ENCODE measurements at regions not wholly inside any gene's neighbourhood (a gene's known extent, or its start where the extent isn't known, plus 50 kb on each side); places are given as distances from the start of the nearest gene placed in this dataset.

DNA sequence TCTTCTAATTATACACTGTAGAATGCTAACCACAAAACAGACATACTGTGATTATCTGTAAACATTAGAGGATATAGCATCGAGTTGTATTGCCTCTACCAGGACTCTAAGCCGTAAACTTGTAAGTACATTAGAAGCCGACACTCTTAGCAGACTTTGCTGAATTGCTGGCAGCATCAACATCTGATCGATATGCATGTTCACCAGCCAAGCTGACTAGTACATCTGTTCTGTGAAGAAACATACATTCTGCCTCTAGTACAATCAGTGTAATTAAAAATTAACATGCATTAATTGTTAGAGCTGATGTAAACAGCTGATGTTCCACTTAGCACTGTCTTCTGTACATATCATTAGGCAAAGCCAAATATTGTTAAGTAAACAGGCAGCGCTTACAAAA, 502.2 kb downstream of the NR4A2 start:
- Histone ChIP-seq H3K27ac (no peak overlapping the region), H3K4me1 (no peaks in the 10 kb centered on the region), H3K4me3 (no peak overlapping the region), H3K27me3 (no peaks in the 10 kb centered on the region), H3K9me3 (no peaks in the 10 kb centered on the region), H3K36me3 (no peaks in the 10 kb centered on the region)
- 53% methylated on average over 4 of the region's 5 CpGs for WGBS (ENCODE audit: insufficient coverage, low coverage, low lambda C conversion rate, missing lambda C conversion rate)
- TF ChIP-seq, protein P1, sequence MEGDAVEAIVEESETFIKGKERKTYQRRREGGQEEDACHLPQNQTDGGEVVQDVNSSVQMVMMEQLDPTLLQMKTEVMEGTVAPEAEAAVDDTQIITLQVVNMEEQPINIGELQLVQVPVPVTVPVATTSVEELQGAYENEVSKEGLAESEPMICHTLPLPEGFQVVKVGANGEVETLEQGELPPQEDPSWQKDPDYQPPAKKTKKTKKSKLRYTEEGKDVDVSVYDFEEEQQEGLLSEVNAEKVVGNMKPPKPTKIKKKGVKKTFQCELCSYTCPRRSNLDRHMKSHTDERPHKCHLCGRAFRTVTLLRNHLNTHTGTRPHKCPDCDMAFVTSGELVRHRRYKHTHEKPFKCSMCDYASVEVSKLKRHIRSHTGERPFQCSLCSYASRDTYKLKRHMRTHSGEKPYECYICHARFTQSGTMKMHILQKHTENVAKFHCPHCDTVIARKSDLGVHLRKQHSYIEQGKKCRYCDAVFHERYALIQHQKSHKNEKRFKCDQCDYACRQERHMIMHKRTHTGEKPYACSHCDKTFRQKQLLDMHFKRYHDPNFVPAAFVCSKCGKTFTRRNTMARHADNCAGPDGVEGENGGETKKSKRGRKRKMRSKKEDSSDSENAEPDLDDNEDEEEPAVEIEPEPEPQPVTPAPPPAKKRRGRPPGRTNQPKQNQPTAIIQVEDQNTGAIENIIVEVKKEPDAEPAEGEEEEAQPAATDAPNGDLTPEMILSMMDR (IDR thresholded peaks at IDR 0.05), result no peak
- TF ChIP-seq POLR2A (IDR thresholded peaks at IDR 0.05), result no peak
- ATAC-seq (no peak), DNase-seq (no peak)
- intact Hi-C loops (cut with DNase I), result no loop called here

DNA sequence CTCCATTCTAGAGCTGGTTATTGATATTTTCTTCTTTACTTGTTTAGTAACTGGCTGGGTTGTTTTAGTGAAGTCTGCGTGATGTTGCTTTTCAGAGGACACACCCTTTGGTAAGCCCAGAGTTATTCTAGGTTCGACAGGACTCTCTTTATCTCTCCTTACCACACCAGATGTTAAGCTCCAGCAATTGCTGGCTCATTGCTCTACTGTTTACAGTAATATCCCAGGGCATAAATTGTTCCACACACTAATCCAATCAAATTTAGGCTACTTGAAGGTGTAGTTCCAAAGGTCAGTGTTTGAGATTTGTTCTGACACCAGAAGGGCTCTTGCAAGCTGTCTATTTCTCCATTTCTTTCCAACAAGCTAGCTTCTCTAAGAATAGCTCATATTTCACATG, 506.6 kb downstream of the NR4A2 start:
- DNase-seq, result no peak
- no peaks in the 10 kb centered on the region for H3K27me3 ChIP-seq
- intact Hi-C loops (cut with DNase I), result no loop called here

DNA sequence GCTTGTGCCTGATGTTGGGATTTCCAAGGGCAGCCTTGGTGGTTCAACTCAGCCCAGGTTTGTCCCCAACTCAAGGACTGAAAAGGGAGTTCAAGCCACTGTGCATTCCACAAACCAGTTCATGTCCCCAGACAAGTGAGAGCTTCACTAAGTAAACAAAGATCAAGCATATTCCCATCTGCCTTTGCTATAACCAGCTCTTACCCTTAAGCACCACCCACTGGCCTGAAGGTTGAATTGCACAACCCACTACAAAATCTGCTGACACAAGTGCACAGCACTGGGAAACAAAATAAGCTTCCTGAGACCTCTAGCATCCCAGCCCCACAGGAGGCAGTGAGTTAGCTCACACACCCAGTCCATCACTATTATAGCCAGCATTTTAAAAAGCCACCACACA, 516.7 kb downstream of the NR4A2 start:
- ATAC-seq, result peak; percentile 38 to 95 (median 60)
- H3K4me1 ChIP-seq, result no peaks in the 10 kb centered on the region
- no peak overlapping the region for H3K4me3 ChIP-seq
- intact Hi-C loops (cut with DNase I), result no loop called here
- no peak overlapping the region for H3K27ac ChIP-seq
- no peak for TF ChIP-seq POLR2A (IDR thresholded peaks at IDR 0.05)
- TF ChIP-seq, protein P1 (IDR thresholded peaks at IDR 0.05), result peak; percentile 8 to 37 (median 12)
- no peaks in the 10 kb centered on the region for H3K27me3 ChIP-seq
- no peaks in the 10 kb centered on the region for H3K36me3 ChIP-seq
- peak in 1 of 3 donors; percentile 43 for DNase-seq
- no peaks in the 10 kb centered on the region for H3K9me3 ChIP-seq

More for the DNA sequence above, 506.6 kb downstream of the NR4A2 start:
- no peak overlapping the region for H3K27ac ChIP-seq
- H3K4me3 ChIP-seq, result no peak overlapping the region
- no peak for ATAC-seq
- H3K9me3 ChIP-seq, result no peaks in the 10 kb centered on the region
- 43% methylated on average over 2 of the region's 2 CpGs for WGBS (ENCODE audit: insufficient coverage, low coverage, low lambda C conversion rate, missing lambda C conversion rate)
- H3K36me3 ChIP-seq, result no peaks in the 10 kb centered on the region
- no peak for TF ChIP-seq POLR2A (IDR thresholded peaks at IDR 0.05)
- TF ChIP-seq, protein P1 (IDR thresholded peaks at IDR 0.05), result no peak
- no peaks in the 10 kb centered on the region for H3K4me1 ChIP-seq

DNA sequence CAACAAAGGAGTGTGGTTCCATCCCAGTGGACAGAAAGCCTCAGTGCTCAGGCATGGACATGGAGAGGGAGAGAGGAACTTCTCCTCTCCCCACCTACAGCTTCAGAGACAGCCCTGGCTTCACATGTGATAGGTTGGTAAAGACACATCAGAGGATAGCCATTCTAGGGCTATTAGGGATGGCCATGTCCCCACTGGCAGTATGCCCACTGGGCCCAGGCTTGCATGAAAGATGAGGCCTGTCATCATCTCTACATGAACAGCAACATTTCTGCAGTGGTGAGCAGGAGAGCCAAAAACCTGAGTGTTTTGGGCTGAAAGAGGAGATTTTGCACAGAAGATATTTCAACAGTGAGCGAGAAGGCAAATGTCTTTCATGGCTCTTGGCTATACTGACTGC, 517.2 kb downstream of the NR4A2 start:
- 88% methylated on average over 1 of the region's 1 CpG for WGBS (ENCODE audit: insufficient coverage, low coverage, low lambda C conversion rate, missing lambda C conversion rate)
- intact Hi-C loops (cut with DNase I), result no loop called here
- TF ChIP-seq, protein P1 (IDR thresholded peaks at IDR 0.05), result no peak
- TF ChIP-seq POLR2A (IDR thresholded peaks at IDR 0.05), result no peak

DNA sequence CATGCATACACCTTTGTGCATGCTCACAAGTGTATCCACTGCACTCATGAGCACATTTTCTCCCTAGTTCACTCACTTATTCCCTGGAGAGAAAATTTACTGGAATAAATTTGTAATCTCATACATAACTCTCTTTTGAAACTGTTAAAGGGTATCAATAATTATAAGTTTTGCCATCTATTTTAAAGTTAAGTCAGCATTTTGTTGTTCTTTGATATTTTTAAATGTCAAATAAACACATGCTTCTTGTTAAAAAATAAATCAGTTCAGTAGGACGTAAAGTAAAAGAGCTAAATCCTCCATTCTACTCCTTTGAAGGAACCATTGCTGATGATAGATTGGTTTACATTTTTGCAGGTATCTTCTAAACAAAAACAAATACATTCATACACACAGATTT, 522.1 kb downstream of the NR4A2 start:
- H3K9me3 ChIP-seq, result no peaks in the 10 kb centered on the region
- H3K27ac ChIP-seq, result no peak overlapping the region
- no peak overlapping the region for H3K4me3 ChIP-seq
- H3K27me3 ChIP-seq, result no peaks in the 10 kb centered on the region
- no peak for TF ChIP-seq POLR2A (IDR thresholded peaks at IDR 0.05)
- TF ChIP-seq, protein P1 (IDR thresholded peaks at IDR 0.05), result no peak
- intact Hi-C loops (cut with DNase I), result no loop called here
- no peak for ATAC-seq
- WGBS (ENCODE audit: insufficient coverage, low coverage, low lambda C conversion rate, missing lambda C conversion rate), result 41% methylated on average over 1 of the region's 1 CpG
- no peaks in the 10 kb centered on the region for H3K4me1 ChIP-seq
- no peak for DNase-seq
- no peaks in the 10 kb centered on the region for H3K36me3 ChIP-seq

More for the DNA sequence above, 517.2 kb downstream of the NR4A2 start:
- Histone ChIP-seq H3K4me3 (no peak overlapping the region), H3K4me1 (no peaks in the 10 kb centered on the region), H3K36me3 (no peaks in the 10 kb centered on the region), H3K27me3 (no peaks in the 10 kb centered on the region), H3K27ac (no peak overlapping the region), H3K9me3 (no peaks in the 10 kb centered on the region)
- ATAC-seq (no peak), DNase-seq (peak in 1 of 3 donors; percentile 34)

Data from right lobe of liver (tissue), 6 donors.